HG02884 (cell line): ENCODE measurements at regions not wholly inside any gene's neighbourhood (a gene's known extent, or its start where the extent isn't known, plus 50 kb on each side); places are given as distances from the start of the nearest gene placed in this dataset.

Experiments used
- ATAC-seq: cut with Tn5 transposase; IDR thresholded peaks from one replicate; pipeline ENCODE4 v1.9.1; 2021; ENCODE audit warnings: mild to moderate bottlenecking, moderate library complexity; ENCODE audit not compliant: unreplicated experiment

DNA sequence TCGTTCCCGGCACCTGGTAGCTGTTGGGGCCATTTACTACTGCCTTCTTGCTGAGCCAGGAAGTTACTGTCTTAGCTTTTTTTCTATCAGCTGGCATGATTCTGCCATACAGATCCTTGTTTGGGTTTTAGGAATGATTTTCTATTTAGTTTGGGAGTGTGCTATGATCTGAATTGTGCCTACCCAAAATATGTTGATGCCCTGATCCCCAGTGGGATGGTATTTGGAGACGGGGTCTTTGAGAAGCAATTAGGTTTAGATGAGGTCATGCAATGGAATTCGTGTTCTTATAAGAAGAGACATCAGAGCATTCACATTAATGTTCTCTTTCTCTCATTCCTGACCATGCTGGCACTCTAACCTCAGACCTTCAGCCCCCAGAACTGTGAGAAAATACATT lies 59.4 kb upstream of the HS3ST2 start:
- no peak for ATAC-seq

DNA sequence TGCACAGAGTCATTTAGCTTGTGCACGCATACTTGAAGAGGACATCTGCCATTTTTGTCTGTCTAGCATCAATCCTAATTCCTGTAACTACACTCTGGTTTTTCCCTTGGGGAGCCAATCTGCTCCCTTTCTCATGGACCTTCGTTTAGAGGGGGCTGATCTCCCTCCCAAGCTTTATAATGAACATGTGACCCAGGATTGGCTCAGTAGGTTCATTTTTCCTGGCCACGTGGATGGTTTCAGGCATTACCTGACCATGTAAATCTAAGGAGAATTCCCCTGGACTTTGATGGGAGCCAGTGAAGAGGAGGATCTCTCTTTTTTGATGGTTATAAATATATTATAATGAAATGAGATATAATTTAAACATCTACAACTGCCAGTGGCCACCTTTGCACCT lies 56.8 kb upstream of the HS3ST2 start:
- ATAC-seq: no peak

GRCh38 chr16:22762486-22762885 lies 51.5 kb upstream of the HS3ST2 start:
- no peak for ATAC-seq

GRCh38 chr16:22763437-22764080 lies 50.4 kb upstream of the HS3ST2 start:
- ATAC-seq: no peak
